K562 (cell line): ENCODE measurements at regions not wholly inside any gene's neighbourhood (a gene's known extent, or its start where the extent isn't known, plus 50 kb on each side); places are given as distances from the start of the nearest gene placed in this dataset.
"Not testable (repeated sequence)": the region's sequence is repeated elsewhere in the genome, so short reads cannot be mapped to it uniquely, and the experiment has no call there.

Experiments
- CCAR2 ChIP-seq: fragments of 200-400 bp; formaldehyde crosslinking; IDR thresholded peaks from 2 replicates; pipeline ENCODE4 v1.6.1; 2017; ENCODE audit warnings: mild to moderate bottlenecking, low read depth, low read length
- GTF2A2 ChIP-seq: IDR thresholded peaks from 2 replicates; pipeline ENCODE4 v1.6.1; 2016; ENCODE audit warnings: mild to moderate bottlenecking, missing genetic modification characterization, missing compliant biosample characterization
- IRF2 ChIP-seq: sonication (generic); formaldehyde crosslinking; IDR thresholded peaks from 2 replicates; pipeline ENCODE4 v1.8.1; 2022; ENCODE audit warnings: mild to moderate bottlenecking, missing genetic modification reagents
- JUN ChIP-seq, 2 experiments: sonication (generic) in 1 of 2; formaldehyde crosslinking in 1 of 2; IDR thresholded peaks; 2 replicates each; pipeline versions ENCODE4 v1.6.1 to v1.8.0; 2012 to 2022; ENCODE audit warnings: borderline replicate concordance in 2 of 2, mild to moderate bottlenecking in 2 of 2, improper control_type of control experiment in 1 of 2, low read depth in 1 of 2, low read length in 1 of 2, missing genetic modification reagents in 1 of 2
- POLR2A ChIP-seq: fragments of 450-650 bp; conservative IDR thresholded peaks from 2 replicates; pipeline ENCODE4 v1.6.1; 2016
- POLR2AphosphoS2 ChIP-seq: IDR thresholded peaks from 2 replicates; pipeline ENCODE4 v1.6.1; 2012; ENCODE audit warnings: low read length, improper control_type of control experiment
- SIN3B ChIP-seq: fragments of 450-650 bp; IDR thresholded peaks from 2 replicates; pipeline ENCODE4 v1.6.1; 2017; ENCODE audit warnings: low read depth, mild to moderate bottlenecking, moderate library complexity
- ZBTB7A ChIP-seq: IDR thresholded peaks from 2 replicates; pipeline ENCODE4 v1.6.1; 2011; ENCODE audit warnings: low read depth, mild to moderate bottlenecking, low read length, moderate library complexity, borderline replicate concordance; ENCODE audit not compliant: control insufficient read depth
- TF ChIP-seq, protein P1 (sequence below): sonication (generic); formaldehyde crosslinking; IDR thresholded peaks from 2 replicates; pipeline ENCODE4 v1.9.0; 2022; ENCODE audit warnings: mild to moderate bottlenecking, missing genetic modification reagents
- TF ChIP-seq, protein P2 (sequence below): fragments of 200-400 bp; formaldehyde crosslinking; IDR thresholded peaks from 2 replicates; pipeline ENCODE4 v1.6.1; 2017; ENCODE audit warnings: mild to moderate bottlenecking, low read depth, low read length, moderate library complexity
- TF ChIP-seq, protein P3 (sequence below): IDR thresholded peaks from 3 replicates; pipeline ENCODE4 v1.6.1; 2011; ENCODE audit warnings: borderline replicate concordance, mild to moderate bottlenecking; ENCODE audit not compliant: insufficient read length, insufficient read depth

DNA sequence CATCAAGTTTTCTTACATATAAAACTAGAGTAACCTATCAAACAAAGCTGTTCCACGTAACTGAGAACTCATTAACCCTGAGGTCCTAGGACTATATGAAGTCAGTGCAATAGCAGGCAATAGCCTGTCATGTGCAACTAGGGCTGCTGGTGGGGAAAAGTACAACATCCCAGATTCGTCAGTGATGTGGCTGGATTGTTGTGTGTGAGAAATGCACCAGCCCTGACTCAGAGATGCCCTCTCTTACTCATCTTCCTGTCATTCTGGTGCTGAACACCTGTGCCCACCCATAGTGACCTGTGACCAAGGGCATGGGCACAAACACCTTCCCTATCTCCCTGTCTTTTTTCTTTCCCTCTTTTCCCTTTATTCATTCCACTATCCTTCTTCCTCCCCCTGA lies 504.2 kb downstream of the TUBA3C start:
- TF ChIP-seq CCAR2; POLR2A; IRF2; GTF2A2 (tag); JUN (IDR thresholded peaks at IDR 0.05; ENCODE audit: borderline replicate concordance, low read depth, low read length); JUN (CRISPR knock-in tag; IDR thresholded peaks at IDR 0.05; ENCODE audit: borderline replicate concordance); POLR2AphosphoS2; SIN3B; ZBTB7A: not testable (repeated sequence)
- TF ChIP-seq, protein P1, sequence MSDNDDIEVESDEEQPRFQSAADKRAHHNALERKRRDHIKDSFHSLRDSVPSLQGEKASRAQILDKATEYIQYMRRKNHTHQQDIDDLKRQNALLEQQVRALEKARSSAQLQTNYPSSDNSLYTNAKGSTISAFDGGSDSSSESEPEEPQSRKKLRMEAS (CRISPR knock-in tag), result not testable (repeated sequence)
- TF ChIP-seq, protein P2, sequence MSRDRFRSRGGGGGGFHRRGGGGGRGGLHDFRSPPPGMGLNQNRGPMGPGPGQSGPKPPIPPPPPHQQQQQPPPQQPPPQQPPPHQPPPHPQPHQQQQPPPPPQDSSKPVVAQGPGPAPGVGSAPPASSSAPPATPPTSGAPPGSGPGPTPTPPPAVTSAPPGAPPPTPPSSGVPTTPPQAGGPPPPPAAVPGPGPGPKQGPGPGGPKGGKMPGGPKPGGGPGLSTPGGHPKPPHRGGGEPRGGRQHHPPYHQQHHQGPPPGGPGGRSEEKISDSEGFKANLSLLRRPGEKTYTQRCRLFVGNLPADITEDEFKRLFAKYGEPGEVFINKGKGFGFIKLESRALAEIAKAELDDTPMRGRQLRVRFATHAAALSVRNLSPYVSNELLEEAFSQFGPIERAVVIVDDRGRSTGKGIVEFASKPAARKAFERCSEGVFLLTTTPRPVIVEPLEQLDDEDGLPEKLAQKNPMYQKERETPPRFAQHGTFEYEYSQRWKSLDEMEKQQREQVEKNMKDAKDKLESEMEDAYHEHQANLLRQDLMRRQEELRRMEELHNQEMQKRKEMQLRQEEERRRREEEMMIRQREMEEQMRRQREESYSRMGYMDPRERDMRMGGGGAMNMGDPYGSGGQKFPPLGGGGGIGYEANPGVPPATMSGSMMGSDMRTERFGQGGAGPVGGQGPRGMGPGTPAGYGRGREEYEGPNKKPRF, result not testable (repeated sequence)
- TF ChIP-seq, protein P3, sequence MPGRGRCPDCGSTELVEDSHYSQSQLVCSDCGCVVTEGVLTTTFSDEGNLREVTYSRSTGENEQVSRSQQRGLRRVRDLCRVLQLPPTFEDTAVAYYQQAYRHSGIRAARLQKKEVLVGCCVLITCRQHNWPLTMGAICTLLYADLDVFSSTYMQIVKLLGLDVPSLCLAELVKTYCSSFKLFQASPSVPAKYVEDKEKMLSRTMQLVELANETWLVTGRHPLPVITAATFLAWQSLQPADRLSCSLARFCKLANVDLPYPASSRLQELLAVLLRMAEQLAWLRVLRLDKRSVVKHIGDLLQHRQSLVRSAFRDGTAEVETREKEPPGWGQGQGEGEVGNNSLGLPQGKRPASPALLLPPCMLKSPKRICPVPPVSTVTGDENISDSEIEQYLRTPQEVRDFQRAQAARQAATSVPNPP, result not testable (repeated sequence)
